HG02852 (cell line): ENCODE measurements at regions not wholly inside any gene's neighbourhood (a gene's known extent, or its start where the extent isn't known, plus 50 kb on each side); places are given as distances from the start of the nearest gene placed in this dataset.

Experiments
- ATAC-seq: cut with Tn5 transposase; IDR thresholded peaks from one replicate; pipeline ENCODE4 v1.9.1; 2021; ENCODE audit warnings: mild to moderate bottlenecking, moderate library complexity; ENCODE audit not compliant: unreplicated experiment

GRCh38 chr6:56771929-56772607 lies 129.4 kb upstream of the DST start:
- no peak for ATAC-seq

GRCh38 chr6:56771189-56771588 lies 128.5 kb upstream of the DST start:
- no peak for ATAC-seq

DNA sequence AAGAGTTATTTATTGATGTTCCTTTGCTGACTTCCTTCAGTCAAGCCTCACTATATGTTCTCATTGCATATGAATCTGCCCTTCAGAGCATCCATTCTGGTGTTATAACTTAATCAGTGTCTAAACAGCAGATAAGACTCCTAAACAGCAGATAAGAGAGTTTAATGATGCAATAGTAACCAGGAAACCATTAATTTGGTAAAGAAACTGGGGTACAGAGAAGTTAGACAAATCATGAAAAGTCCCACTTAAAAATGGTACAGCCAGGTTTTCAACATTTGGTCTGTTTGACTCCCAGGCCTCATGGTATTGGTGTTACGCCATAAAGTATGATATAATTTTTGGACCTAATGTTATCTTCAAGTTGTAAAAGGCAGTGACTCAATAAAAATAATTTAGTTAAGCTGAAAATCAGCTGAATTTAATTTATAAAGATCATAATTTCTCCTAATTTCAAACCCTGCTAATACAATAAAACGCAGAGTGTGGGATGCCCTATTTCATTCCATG lies 127.4 kb upstream of the DST start:
- no peak for ATAC-seq

DNA sequence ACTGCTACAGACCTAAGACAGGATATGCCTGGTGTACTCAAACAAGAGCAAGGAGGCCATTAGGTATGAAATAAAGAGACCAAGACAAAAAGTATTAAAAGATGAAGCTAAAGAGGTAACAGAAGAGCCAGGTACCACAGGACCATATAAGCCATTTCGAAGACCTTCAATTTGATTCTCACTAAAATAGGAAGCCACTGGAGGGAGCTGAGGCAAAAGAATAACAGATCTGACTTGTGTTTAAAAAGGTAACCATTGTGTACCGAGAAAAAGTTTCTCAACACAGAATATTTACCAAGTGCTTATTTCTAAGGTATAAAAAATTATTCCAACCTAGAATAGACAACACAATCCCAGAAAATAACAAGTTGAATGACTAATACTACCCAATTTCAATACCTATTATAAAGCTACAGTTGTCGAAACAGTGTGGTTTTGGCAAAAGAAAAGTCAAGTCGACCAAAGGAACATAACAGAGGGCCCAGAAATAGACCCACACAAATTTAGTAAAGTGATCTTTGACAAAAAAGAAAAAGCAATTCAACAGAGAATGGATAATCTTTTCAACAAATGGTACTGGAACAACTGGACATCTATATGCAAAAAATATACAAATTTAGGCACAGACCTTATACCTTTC lies 125.3 kb upstream of the DST start:
- ATAC-seq = no peak

DNA sequence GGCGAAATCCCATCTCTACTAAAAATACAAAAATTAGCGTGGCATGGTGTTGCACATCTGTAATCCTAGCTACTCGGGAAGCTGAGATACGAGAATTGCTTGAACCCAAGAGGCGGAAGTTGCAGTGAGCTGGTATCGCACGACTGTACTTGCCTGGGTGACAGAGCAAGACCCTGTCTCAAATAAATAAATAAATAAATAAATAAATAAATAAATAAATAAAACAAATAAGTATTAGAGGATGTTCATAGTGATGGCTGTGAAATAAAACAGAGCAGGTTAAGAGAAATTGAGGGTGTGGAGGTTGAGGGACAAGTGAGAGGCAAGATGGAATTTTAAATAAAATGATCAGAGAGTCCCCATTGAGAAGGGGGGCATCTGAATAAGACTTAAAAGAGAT lies 124.7 kb upstream of the DST start:
- no peak for ATAC-seq

GRCh38 chr6:56766806-56767178 lies 124.1 kb upstream of the DST start:
- peak; percentile 77 for ATAC-seq

DNA sequence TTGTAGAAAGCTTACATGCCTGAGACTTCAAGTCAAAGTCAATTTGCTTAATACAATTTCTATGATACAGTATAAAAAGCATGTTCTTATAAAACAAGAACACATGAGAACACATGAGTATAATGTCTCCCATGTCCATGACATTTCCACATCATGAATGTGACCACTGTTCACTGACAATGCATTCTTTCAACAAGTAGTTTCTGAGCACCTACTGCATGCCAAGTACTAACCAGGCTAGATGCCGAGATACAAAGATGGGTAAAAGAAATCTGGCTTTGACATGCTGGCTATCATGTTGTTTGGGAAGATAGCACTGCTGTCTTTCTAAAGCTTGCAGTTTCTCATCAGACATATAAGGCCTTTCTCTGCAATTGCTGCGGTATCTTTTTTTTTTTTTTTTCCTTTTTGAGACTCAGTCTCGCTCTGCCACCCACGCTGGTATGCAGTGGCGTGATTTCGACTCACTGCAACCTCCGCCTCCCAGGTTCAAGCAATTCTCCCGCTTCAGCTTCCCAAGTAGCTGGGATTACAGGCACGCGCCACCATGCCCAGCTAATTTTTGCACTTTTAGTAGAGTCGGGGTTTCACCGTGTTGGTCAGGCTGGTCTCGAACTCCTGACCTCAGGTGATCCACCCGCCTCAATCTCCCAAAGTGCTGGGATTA lies 123.6 kb upstream of the DST start:
- ATAC-seq = no peak

DNA sequence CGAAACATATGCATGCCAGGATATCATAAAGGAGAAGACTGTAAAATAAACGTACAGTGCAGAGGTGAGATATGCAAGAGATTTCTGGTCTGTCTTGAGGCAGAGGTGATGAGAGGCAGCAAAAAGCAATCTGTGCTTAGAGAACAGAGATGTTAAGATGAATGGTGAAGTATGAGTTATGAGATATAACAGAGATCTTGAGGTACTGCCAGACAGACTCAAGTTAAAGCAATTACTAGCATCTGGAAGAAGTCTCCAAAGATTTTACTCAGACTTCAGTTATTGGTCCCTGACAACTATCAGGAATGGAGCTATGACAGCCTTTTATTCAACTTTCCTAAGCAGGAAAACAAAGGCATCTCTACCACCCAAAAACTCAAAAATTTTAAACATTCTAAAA lies 122.8 kb upstream of the DST start:
- no peak for ATAC-seq

GRCh38 chr6:56764081-56764566 lies 121.4 kb upstream of the DST start:
- peak; percentile 47 for ATAC-seq

- no peak for ATAC-seq
These were observed 119.0 kb upstream of the DST start for GRCh38 chr6:56761651-56762050.

GRCh38 chr6:56760842-56761241 lies 118.2 kb upstream of the DST start:
- no peak for ATAC-seq

DNA sequence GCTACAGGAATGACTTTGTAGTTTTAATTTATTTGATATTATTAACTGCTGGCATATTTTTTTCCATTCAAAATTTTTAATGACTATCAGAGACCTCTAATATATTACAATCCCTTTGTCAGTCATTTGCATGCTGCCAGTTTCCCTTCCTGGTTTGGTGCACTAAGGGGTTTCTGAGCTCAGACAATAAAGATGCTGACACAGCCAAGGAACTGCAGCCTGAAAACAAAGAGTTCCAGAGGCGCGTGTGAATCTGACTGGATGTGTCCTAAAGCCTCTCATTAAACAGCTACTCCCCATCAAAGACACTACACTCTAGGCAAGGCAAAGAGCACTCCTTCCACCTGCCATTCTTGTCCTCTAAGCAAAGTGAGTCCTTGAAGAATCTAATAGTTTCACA lies 116.8 kb upstream of the DST start:
- no peak for ATAC-seq

DNA sequence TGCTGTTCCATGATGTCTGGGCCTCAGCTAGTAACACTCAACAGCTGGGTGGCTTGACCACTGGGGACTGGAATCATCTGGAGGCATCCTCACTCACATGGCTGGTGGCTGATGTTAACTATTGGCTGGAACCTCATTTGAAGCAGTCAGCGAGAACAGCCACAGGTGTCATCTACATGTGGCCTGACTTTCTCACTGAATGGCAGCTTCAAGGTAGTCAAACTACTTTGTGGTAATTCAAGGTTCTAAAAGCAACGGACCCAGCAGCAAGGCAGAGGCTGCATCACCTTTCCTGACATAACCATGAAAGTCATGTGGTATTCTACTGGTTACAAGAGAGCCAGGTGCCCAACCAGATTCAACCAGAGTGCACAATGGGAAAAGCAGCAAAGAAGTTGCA lies 115.9 kb upstream of the DST start:
- no peak for ATAC-seq

GRCh38 chr6:56758120-56758519 lies 115.4 kb upstream of the DST start:
- no peak for ATAC-seq

DNA sequence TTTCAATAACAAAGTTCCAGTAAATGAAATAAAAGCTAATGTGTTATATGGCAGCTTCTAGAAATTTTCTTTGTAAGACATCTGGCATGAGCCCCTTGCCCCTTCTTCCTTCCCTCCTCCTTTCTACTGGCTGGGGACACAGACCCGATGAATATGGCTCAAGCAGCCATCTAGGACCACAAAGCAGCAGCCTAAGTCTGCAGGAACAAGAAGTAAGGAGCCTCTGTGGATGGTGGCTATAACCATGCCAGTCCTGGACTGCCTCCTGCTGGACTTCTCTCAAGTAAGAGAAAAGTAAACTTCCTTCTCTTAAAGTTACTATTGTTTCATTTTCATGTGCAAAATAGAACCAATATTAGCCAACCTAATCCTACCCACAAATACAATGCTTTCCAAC lies 114.9 kb upstream of the DST start:
- ATAC-seq = no peak

DNA sequence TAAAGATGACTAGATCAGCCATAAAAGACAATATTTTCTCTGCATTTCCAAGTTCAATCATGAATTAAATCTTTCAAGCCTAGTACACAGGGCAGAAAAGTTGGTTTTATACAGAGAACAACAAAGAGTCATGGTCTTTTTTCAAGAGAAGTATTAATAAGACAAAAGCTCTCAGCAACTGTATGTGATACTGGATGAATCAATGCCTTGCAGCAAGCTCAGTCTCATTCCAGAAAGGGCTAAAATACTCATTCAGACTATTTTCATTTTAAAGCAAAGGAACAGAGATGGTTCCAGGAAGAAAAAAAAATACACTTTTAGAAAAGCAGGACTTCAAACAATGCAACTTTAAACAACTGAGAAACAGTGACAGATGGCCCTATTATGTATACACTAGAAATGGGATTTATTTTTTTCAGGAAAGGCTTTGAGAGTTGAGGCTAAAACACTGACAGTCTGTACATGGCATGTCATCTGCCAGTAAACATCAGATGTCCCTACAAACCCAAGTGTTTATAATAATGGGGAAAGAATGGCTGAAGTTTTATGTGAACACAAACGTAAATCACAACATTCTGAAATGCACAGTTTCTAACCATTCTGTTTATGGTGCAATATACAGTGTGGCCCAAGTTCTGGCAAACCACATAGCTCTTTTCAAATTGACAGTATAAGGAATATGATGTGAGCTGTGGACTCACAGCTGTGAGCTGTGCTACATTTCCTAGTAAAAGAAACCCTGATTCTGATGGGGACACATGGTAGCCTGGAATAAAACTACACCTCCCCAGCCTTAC lies 114.3 kb upstream of the DST start:
- ATAC-seq = no peak

- no peak for ATAC-seq
These were observed 113.6 kb upstream of the DST start for GRCh38 chr6:56756219-56756789.

- ATAC-seq = no peak
These were observed 112.4 kb upstream of the DST start for GRCh38 chr6:56755040-56755439.

- ATAC-seq = no peak
These were observed 111.1 kb upstream of the DST start for GRCh38 chr6:56753811-56754210.

DNA sequence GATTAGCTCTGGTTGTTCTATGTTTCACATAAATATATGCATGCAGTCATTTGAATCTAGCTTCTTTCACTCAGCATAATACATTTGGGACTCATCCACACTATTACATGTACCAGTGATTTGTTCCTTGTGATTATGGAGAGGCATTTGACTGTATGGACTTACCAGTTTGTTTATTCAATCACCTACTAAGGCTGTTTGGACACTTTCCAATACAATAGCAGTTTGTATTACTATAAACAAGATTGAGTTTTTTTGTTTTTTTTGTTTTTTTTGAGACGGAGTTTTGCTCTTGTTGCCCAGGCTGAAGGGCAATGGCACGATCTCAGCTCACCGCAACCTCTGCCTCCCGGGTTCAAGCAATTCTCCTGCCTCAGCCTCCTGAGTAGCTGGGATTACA lies 109.8 kb upstream of the DST start:
- ATAC-seq = no peak

DNA sequence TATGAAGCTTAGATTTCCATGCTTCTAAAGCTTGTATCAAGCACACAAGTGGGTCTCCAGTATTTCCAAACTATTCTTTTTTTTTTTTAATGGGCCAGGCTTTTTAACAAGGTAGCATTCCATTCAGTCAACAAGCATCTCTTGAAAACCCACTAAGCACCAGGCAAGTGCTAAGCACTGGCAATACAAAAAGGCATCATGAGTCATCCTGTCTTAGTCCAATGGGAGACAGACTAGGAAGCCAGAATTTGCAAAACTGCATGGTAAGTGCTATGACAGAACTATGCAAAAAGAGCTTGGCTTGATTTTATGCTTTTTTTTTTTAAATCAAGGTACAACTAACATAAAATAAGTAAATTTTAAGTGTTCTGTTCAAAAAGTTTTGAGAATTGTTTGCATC lies 109.3 kb upstream of the DST start:
- ATAC-seq = no peak
